HG03196 (cell line): ENCODE measurements at regions not wholly inside any gene's neighbourhood (a gene's known extent, or its start where the extent isn't known, plus 50 kb on each side); places are given as distances from the start of the nearest gene placed in this dataset.

Experiments used
- ATAC-seq: cut with Tn5 transposase; IDR thresholded peaks from one replicate; pipeline ENCODE4 v1.9.1; 2021; ENCODE audit not compliant: unreplicated experiment

- ATAC-seq = no peak
Measured at GRCh38 chrX:15918003-15918402, 63.4 kb upstream of the AP1S2 start.

GRCh38 chrX:15916704-15917084 lies 62.1 kb upstream of the AP1S2 start:
- no peak for ATAC-seq

DNA sequence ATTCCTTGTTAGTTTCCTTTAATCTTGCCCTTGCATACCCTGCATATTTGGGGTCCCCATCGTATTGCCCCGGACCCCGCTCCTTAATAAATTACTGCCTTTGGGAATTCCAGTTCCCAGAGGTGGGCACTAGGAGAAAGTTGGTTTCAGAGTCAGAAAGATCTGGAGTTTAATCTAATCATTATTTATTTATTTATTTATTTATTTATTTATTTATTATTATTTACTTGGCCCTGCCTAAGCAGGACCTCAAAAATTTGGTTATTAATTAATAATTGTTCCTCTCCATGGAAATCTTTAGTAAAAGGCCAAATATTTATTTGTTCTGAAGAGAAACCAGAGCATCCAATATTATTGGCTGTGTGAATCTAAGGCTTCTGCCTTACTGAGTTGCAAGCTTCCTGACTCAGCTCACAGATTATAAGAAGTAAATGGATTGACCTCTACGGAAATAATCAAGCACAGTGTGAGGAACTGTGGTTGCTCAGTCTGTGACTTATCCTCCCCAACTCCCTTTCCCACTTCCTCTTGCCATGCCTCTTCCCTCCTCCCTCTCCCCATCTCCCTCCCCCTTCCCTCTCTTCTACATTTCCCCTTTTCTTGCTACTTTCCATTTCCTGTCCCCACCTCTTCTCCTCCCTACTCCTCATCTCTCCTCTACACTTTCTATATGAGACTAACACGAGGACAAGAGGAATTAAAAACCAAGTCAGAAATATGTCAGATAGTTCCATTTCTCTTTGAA lies 61.5 kb upstream of the AP1S2 start:
- ATAC-seq = no peak

DNA sequence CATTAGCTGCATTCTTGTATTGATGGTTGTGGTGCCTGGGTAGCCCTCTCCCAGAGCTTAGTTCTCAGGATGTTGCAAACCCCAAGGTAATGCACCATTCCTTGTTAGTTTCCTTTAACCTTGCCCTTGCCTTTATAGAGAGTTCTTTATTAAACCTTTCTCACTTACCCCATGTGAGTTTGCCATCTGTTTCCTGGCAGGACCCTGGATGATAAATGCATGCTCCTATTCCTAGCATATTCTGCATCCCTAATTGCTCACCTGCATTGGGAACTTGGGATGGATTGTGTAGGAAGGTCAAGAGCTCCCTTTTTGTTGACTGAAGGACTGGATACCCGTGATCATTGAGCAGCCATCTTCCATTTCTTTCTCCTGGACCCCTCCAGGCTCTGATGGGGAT lies 59.9 kb upstream of the AP1S2 start:
- ATAC-seq = no peak

DNA sequence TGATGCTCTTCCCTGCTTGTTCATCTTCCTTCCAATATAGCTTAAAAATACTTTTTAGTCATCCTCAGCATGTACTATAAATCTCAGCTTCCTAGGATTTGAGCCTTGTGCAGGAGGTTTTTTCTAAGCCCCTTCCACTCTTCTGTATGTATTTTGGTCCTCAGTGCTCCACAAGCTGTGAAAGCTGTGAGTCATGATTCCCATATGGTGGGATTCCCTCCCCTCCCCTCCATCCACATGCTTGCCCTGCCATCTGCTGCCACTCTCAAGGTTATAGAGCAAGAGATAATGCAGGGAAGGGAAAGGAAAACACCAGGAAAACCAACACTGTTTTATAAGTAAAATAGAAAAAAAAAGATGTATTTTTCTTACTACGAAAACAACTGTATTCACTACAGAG lies 58.5 kb upstream of the AP1S2 start:
- ATAC-seq = no peak

DNA sequence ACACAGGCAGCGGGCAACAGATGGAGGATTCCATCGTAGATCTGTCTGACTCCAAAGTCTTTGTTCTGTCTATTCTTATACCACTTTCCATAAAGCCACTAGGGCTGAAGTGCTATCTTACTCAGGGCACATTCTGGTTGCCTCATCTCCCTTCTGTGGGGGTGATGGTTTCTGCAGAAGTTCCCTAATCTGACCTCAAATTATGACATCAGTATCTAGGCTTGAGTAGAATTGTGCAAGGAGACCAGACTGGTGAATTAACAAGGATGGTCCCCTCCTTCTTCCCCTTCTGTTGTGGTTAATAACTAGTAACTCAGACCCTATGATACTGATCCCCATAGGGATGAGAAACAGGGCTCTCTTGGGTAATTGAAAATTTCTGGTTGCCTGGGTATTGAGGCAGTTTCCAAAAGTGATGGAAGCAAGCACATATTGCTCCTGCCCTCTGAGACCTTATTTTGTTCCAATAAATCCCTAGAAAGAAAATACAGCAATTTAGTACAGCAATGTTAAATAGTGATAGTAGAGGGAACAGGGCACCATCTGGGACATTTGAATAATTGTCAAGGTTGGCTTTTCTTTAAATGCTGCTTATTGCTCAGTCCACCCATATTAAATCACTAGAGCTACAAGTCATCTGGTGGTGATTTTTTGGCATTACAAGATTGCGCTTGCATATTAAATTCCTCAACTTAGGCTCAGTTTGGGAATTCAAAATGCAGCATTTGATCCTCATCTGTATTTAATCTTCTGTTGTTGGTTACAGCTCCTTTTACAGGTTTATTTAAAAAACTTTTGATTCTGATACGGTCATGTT lies 57.3 kb upstream of the AP1S2 start:
- no peak for ATAC-seq

- ATAC-seq = no peak
Measured at GRCh38 chrX:15909605-15910004, 55.0 kb upstream of the AP1S2 start.

GRCh38 chrX:15908603-15909290 lies 54.1 kb upstream of the AP1S2 start:
- no peak for ATAC-seq

- no peak for ATAC-seq
Measured at GRCh38 chrX:15906041-15906943, 51.7 kb upstream of the AP1S2 start.
